Activated effector memory CD4-positive, alpha-beta T cell treated with Interleukin-2 at 50 U/mL for 16 hours (primary cell): ENCODE measurements at regions not wholly inside any gene's neighbourhood (a gene's known extent, or its start where the extent isn't known, plus 50 kb on each side); places are given as distances from the start of the nearest gene placed in this dataset.

Experiments used
- DNase-seq: peaks from one replicate; pipeline ENCODE4 v3.0.0-alpha.2; 2020

DNA sequence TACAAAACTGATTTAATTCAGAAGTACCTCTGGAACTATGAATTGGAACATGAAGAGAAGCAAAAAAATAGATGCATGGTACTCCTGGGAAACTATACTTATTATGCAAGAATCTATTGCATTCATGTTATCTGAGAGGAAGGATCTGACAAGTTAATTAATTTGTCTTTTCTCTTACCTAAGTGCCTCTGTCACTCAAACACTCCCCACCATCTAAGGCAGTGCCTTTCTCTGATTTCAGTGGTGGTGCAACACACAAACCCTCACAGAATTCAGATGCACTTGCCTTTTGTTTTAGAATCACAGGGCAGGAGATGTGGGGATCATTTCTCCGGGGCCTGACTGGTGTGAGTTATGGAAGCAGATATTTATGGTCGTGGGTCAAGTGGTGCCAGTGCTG is 52.5 kb upstream of the C9orf72 start:
- no peak for DNase-seq

DNA sequence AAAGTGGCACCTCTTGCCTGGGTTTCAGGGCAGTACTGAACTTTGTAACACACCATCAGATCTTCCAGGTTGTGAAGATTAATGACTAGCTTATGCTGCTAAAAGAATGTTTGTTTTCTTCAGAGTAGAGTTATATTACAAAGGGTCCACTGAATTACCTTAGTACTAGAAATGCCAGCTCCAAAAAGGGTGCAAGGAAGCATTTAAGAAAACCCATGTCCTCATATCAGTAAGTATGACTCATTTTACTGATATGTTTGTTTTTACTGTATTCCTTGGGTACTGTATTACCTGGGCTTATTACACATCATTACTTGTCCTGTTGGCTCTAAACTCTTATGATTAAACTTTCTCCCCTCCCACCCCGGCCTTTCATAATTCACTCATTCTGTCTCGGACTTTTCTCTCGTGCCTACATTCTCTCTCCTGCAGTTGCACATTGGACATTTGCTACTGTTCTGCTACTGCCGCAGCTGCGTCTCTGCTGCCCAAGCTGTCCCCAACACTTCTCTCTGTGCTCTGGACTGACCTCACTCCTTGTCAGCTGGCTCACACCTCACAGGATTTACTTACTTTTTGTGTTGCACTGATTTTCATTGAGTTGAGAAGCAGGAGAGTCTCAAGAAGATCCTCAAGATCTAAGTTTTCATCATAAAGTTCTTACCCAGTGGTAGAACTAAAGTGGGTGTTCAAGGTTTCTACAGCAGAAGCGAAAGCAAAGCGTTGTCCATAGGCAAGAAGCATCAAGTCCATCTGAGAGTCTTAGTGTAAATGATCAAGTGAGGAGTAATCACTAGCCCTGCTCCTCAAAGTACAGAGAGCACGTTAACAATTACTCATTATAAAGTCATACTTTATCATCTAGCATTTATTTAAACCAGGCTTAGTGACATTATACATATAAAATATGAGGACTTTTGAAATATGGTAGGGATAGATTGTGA is 53.2 kb upstream of the C9orf72 start:
- DNase-seq, result no peak

DNA sequence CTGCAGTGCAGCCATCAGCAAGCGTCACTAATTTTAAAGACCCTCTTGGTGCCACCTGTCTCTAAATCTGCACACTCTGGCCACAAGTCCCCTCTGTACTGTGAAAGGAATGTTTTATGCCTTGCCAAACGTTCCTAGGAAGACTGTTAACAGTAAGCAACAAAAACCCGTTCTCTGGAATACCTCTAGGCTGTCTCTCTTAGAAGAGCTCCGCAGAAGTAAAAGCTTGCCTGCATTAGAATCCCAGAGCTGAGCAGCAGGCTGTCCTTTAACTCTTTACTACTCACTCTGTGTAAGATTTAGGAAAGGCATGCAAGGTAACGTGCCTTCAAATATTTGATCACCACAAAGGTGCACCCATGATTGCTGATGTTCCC is 53.9 kb upstream of the C9orf72 start:
- no peak for DNase-seq

DNA sequence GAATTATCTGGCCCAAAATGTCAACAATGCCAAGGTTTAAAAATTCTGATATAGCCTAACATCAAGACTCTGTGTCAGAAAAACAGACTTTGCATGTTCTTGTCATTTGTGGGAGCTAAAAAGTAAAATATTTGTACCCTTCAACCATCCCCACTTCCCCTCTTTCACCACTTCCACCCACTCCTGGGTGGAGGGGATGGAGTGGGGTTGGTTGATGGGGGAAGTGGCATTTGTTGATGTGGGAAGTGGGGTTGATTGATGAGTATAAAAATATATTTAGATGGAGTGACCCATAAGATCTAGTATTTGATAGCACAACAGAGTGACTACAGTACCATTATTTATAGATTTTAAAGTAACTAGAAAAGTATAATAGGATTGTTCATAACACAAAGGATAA is 55.0 kb upstream of the C9orf72 start:
- no peak for DNase-seq

DNA sequence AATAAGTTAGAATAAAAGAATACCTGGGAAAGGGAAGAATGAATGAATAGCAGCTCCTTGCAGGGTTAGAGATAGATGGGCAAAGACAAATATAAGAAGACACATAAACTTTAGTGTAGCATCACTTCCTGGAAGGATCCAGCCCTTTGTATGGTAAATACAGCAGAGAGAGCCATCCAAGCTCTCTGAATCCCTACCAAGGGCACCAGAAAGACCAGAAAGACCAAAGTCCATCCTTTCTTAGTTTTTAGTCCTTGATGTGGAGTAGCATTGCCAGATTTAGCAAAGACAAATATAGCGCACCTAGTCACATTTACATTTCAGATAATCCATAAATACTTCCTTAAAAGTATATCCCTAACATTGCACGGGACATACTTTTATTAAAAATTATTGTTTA is 56.1 kb upstream of the C9orf72 start:
- no peak for DNase-seq

DNA sequence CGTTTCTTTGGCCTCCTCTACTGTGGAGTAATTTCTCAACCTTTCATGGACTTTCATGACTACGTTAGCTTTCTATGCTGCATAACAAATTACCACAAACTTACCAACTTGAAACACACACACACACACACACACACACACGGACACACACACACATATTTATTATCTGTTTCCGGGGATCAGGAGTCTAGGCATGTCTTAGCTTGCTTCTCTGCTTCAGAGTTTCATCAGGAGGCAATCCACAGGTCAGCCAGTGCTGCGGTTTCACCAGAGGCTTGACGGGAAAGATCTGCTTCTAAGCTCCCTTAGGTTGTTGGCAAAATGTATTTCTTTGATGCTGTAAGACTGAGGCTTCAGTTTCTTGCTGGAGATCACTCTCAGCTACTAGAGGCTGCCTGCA is 59.0 kb upstream of the C9orf72 start:
- no peak for DNase-seq

DNA sequence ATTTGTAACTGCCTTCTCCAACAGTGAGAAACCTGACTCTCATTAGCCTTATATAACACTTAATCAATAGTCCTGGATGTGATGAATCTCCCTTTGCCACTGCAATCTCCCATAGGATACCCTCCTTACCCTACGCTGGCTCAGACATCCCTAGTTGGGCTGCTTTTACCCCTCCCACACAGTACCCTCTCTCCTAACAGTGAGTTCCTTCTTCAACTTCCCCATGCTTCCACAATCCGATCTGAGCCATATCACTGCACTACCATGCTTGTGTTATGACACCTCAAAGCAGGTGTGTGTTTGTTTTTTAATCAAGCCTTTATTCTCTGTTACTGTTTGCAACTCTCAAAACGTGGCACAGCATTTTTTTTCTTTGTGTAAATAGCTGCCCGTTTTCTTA is 60.5 kb upstream of the C9orf72 start:
- no peak for DNase-seq

DNA sequence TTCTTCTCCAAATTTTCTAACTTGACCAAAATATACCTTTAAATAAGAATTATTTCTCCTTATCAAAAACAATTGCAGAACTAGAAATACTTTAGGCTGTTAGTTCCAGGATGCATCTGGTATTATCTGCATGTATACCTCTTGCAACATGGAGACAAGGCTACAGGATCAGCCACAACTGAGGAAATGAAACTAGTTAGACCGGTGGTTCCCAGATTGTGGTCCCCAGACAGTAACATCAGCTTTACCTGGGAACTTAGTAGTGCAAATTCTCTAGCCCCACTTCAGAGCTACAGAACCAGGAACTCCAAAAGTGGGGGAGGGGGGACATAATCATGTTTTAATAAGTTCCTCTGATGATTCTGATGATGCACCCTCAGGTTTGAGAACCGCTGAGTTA is 61.6 kb upstream of the C9orf72 start:
- no peak for DNase-seq

DNA sequence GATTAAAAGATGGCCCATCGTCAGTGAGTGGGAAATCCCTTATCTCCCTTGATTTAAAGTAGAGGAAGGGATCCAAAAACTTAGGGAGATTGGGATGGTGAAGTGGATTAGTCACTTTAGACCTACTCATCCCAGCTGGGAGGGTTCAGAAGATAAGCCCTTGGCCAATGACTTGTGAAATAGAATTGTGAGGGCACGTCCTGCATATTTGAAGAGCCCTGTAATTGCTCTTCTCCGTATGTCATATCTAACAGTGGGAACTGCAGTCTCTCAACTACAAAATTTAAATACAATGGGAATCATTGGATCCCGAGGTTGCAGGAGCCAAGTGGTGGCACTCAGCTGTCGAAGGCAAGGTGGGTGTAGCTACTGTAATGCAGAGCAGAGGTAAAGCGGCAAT is 65.4 kb upstream of the C9orf72 start:
- DNase-seq, result no peak

DNA sequence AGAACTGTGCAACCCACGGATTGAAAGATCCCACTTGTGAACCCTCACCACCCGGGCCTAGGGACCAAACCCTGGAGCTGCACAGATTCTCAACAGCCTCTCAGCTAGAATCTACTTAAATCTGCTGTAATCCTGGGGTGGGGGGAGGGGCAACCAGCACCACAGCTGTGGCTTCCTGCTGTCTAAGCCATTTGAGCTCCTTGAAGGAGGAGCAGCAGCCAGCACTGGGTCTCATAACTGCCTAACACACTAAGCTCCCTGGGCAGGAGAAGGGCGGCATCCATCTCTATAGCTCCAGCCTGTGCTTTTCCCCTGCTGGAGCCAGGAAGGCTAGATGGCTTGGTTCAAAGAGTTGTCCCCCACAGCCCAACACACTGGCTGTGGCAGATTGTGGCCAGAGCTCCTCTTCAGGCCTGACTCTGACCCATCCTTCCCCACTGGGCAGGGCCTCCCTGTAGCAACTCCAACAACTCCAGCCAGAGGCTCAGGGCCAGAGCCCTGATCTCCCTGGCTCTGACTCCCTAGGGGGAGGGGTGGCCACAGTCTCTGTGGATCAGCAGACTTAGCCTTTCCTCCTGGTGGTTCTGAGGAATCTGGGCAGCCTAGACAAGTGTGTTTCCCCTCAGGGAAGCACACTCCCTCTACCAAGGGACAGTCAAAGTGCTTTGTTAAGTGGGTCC is 72.0 kb upstream of the C9orf72 start:
- DNase-seq, result no peak

DNA sequence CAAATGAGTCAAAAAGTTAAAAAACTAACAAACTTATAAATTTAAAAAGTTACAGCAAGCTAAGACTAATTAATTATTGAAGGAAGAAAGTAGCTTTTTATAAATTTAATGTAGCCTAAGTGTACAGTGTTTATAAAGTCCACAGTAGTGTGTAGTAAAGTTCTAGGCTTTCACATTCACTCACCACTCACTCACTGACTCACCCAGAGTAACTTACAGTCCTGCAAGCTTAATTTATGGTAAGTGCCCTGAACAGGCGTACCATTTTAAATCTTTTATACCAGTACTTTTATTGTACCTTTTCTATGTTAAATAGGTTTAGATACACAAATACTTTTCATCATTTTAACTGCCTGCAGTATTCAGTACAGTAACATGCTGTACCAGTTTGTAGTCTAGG is 80.0 kb upstream of the C9orf72 start:
- DNase-seq, result no peak

DNA sequence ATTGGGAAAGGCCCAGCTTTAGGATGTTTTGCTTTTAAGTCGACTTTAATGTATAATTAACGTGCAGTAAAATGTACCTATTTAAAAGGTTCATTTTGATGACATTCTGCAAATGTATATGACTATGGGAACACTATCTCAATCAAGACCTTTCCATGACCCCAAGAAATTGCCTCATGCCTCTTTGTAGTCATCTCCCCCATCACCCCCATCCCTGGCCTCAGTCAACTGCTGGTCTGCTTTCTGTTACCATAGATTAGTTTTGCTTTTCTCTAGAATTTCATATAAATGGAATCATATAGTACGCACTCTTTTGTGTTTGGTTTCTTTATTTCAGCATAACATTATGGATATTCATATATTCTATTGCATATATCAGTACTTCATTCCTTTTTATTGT is 80.7 kb upstream of the C9orf72 start:
- DNase-seq, result no peak

DNA sequence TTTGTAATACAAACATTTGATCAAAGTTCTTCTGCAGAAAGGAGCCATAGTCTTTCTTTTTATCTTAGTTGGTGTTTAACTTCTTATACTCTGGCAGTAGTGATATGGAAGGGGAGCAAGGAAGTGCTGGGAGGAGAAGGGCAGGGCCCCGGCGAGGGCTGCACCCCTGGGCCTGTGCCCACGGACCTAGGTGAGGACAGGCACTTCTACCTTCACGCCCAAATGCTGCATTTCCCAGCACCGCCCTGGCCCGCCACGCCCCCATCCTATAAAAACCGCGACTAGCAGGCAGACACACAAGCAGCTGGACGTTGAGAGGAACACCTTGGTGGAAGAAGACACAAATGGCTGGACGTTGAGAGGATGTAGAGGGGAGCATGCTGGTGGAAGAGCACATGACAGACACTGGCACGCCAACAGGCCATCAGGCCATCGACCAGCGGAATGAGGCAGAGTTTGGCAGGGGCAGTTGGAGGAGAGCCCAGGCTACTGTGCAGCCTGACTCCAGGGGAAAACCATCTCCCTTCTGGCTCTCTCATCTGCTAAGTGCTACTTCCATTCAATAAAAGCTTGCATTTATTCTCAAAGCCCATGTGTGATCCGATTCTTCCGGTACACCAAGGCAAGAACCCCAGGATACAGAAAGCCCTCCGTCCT is 81.5 kb upstream of the C9orf72 start:
- DNase-seq, result no peak

DNA sequence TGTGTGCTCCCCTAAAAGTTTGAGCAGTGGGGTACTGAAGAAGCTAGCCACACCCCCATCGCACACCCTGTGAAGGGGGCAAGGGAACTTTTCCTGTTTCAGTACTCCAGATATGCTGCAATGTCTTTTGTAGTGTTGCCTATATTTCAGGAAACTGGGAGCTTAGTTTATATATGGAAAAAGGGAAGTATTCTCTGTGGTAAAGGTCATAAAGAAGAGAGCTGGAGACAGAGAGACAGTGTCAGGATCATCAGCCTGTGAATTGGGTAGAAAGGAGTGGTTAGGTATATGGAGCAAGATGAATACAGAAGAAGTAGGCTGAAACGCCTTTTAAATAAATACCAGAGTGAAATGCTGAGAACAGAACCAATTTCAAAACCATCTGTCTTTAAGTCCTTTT is 82.2 kb upstream of the C9orf72 start:
- no peak for DNase-seq

DNA sequence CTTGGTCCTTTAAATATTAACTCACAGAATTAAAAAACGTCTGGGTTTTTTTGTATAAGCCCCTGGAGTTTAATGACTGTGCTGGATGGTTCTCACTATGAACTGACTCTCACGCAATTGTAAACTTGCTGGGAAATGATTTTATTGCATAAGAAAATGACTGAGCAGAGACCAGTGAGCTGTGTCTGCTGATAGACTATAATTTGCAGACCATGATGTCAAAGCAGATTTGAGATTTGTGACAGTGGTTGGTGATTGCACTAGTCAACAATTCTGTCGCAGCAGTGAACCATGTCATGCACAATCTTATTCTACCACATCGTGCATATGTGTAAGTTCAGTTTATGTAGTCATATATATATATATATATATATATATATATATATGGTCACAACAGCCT is 85.7 kb upstream of the C9orf72 start:
- DNase-seq, result no peak

DNA sequence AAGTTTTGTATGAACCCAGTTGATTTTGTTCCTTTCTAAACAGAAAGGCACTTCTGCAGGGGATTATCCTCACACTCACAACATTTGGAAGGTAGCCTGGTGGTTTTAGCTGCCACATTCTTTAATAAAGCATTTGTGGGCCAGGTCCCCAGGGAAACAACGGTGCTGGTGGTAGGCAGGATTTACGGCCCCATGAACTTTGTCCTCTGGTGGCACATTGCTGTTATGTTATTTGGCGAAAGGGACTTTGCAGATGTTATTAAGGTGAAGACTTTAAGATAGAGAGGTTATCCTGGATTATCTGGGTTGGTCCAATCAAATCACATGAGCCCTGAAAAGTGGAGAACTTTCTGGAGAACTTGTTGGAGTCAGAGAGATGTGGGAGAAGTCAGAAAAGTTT is 86.3 kb upstream of the C9orf72 start:
- no peak for DNase-seq

DNA sequence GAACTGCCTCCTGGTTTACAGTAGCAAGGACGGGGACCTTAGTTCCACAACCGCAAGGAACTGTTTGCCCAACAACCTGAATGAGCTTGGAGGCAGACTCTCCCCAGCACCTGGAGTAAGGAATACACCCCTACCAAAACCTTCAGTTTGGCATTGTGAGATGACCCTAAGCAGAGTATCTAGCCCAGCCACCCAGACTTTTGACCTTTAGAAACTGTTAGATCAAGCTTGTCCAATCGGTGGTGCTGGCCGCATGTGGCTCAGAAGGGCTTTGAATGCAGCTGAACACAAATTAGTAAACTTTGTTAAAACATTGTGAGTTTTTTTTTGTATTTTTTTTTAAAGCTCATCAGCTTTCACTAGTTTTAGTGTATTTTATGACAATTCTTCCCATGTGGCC is 86.9 kb upstream of the C9orf72 start:
- DNase-seq, result no peak

DNA sequence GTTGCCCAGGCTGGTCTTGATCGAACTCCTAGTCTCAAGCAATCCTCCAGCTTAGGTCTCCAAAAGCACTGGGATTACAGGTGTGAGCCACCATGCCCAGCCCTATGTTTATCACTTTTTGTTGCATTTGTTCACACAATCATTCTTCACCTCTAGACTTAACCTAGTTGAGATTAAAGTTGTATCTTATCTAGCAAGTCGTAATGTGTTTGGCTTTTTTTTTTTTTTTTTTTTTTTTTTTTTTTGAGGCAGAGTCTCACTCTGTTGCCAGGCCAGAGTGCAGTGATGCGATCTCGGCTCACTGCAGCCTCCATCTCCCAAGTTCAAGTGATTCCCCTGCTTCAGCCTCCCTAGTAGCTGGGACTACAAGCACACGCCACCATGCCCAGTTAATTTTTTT is 90.2 kb upstream of the C9orf72 start:
- no peak for DNase-seq

DNA sequence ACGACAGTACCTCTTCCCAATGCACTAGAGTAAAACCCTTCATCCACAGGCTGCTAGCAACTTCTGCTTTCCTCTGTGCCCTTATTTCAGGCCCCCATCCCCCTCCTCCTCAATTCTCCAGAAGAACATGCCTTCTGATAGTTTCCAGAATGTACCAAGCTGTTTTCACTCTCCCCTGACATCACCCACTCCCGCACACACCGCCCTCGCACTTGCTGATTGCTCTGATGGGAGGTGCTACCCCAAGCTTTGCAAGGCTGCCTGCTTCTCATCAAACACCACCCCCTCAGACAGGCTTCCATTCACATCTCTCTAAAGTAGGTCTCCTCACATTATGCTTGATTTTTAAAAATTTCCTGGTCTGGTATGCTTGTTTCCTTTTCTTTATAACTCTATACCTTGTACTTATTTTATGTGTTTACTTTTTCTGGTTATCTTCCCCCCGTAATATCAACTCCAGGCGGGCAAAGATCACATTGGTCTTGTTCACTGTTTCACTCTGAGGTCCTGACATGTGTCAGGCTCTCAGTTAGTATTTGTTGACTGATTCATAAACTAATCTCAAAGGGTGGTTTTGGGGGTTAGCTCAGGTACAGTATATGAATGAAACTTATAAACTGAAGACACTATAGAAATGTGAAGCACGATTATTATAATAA is 91.0 kb upstream of the C9orf72 start:
- DNase-seq, result no peak

DNA sequence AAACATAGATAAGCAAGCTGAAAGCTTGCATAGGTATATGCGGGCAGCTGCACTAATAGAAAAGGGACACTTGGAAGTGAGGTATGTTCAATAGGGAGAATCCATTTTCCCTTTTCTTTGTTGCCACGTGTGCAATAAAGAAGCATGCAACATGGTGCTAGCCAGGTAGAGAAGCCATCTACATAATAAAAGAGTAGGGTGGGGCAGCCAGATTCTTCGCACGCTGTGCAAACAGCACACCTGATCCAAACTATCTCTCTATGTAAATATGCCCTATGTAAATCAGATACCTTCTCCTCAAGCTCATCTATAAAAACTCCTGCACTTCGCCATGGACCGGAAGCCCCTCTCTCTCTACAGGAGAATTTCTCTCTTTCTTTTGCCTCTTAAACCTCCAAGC is 91.9 kb upstream of the C9orf72 start:
- DNase-seq, result no peak

DNA sequence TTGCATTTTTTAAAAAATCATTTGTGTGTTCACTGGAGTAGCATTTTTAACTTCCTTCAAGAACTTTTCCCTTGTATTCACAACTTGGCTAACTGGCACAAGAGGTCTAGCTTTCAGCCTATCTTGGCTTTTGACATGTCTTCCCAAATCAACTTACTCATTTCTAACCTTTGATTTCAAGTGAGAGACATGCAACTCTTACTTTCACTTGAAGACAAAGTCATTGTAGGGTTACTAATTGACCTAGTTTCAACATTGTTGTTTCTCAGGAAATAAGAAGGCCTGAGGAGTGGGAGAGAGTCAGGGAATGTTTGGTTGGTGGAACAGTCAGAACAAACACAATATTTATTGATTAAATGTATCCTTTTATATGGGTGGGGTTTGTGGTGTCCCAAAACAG is 95.0 kb upstream of the C9orf72 start:
- no peak for DNase-seq

DNA sequence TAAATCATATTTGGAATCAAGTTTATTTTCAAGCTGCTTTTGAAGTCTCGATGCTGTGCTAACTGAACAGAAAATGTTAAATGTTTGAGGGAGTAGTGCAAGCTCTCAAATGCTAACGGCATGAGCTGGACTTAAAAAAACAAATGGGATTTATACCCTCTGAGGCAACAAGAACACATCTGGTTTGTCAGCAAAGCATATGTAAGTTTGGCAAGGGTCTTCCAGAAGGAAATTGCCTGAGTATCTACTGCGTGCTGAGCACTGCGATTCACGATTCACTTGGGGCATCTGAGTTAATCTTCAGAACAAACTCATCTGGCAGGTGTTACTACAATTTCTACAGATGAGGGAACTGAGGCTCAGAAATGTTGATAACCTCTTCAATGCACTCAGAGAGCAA is 98.4 kb upstream of the C9orf72 start:
- DNase-seq, result no peak

DNA sequence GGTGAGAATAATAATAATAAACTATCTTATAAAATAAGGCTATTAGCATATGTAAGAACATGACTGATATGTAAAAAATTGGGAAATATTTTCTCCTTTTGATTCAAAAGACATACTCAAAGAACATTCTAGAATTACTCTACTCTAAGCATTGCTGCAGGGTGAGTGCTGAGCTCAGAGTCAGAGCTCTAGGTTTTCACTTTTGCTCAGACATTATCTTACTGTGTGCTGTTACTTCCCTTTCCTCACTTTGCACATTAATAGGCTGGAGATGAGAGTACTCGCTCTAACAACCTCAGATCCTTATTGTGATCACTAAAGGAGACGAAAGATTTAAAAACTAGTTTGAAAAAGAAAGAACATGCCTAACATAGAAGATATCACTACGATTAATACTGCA is 99.4 kb upstream of the C9orf72 start:
- DNase-seq, result no peak

DNA sequence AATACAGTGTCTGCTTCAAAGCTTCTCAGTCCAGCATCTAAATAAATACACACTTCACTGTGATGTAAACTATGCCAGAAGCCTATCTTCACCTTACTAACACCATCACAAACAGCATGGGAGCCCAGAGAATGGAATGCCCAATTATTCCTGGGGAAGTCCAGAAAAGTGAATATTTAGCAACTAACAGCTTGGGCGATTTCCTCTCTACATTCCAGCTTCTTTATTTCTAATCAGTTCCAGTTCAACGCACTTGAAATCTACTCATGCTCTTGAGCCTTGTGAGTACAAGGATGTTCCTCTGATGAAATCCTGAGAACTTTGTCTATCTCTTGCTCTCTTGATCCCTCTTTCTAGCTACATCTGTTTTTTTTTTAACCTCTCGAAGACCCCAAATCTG is 100.4 kb upstream of the C9orf72 start:
- no peak for DNase-seq
